ENCODE measurements at regions not wholly inside any gene's neighbourhood (a gene's known extent, or its start where the extent isn't known, plus 50 kb on each side); places are given as distances from the start of the nearest gene placed in this dataset.

DNA sequence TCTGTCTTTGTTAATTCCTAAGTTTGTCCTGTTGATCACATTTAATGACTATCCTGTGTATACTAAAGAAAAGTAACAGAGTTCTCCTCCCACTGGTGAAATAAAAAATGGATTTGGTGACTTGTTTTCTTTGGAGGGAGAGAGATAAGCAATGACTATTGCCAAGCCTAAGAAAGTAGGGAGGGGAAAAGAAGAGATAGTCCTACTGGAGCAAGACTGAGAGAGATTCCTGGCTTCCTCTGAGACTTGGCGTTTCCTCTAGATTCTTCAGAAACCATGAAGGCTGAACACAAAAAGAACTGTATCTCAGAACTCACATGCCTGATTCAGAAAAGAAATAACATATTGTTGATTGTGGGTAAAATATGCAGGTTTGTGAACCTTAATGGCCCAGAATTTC, 406.5 kb downstream of the FOXO1 start:
- no peak for DNase-seq (ENCODE audit: low read depth)

DNA sequence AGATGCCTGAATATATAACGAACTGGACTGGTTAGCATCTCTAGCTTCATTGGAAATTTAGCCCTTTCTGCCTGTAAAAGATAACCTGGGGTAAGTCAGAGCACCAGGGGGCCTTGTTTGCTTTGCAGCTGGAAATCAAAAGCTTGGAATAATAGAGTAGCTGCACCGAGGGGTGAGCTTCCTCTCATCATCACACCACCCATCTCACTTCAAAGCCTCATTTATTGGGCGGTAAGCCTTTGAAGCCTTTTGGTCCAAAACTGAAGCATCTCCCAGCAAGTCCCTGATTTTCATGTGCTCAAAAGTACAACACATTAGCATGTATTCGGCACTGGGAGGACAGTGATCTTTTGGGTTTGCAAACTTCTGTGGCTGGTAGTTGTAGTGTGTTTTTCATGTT, 405.1 kb downstream of the FOXO1 start:
- no peak for DNase-seq (ENCODE audit: low read depth)

DNA sequence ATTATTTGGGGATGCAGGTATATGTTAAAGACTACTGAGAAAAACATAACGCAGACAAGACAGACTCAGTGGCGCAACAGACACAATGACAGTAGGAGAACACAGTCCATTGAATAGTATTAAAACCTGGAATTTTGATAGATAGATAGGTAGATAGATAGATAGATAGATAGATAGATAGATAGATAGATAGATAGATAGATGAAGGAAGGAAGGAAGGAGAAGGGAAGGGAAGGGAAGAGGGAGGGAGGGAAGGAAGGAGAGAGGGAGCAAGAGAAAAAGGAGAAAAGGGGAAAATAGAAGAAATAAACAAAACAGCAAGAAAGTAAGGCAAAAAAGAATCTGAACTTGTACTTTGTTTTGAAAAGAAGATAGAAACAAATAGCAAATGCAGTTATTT, 404.5 kb downstream of the FOXO1 start:
- DNase-seq (ENCODE audit: low read depth) = no peak

DNA sequence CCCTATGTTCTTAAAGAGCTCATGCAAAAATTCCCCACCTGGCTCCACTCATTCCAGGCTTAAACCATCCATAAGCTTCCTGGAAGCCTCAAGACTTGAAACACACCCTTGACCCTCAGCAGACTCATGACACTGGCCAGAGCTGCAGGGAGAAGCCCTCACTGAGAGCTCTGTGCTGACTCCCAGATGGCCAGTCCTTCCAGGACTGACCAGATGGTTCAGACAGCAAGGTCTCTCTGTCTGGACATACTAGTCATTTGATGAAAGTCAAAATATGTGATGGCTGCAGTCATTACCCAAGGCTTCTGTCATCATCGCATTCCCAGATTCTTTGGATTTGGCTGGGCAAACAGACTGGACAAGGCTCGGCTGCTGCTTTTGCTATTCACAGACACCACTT, 397.4 kb downstream of the FOXO1 start:
- no peak for DNase-seq (ENCODE audit: low read depth)

DNA sequence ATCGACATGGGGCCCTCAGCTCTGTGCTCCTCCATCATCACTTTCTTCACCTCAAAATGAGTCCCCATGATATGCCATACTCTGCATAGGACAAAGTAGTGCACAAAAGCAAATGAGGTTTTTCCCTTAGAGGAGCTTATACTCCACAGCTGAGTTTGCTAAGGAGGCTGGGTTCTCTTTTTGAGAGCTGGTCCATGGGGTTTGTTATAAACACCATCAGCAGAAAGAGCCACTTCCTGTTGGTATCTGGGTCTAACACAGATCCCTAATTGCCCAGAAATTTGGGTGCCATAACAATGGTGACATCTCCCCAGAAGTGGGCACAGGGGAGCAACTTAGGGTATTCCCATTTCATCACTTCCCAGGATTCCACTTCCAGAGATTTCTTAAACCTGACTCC, 395.7 kb downstream of the FOXO1 start:
- DNase-seq (ENCODE audit: low read depth) = no peak

DNA sequence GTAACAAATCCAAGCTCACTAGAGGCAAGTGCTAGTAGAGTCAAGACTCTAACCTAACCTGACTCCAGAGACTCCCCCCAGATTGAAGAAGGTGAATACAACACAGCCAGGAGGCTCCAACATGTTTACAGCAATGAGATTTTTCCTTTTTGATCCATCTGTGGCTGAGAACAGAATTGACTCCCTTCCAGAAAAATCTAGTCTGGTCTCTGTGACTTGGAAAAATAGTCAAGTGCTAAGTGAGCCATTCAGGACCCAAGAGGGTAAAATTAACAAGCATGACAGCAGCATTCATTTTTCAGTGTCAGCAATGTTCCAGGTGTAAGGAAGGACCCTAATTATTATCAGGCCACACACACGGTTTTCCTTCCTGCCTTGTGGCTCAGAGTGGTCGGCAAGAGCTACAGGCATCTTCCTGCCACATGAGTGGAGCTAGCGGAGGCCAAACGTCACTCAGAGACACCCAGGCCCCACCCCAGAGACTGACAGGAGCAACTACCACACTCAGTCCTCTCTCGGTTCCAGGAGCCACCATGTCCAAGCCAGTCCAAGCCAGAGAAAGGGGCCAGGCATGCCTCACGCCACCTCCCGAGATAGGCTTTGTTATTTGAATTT, 395.1 kb downstream of the FOXO1 start:
- DNase-seq (ENCODE audit: low read depth) = no peak

DNA sequence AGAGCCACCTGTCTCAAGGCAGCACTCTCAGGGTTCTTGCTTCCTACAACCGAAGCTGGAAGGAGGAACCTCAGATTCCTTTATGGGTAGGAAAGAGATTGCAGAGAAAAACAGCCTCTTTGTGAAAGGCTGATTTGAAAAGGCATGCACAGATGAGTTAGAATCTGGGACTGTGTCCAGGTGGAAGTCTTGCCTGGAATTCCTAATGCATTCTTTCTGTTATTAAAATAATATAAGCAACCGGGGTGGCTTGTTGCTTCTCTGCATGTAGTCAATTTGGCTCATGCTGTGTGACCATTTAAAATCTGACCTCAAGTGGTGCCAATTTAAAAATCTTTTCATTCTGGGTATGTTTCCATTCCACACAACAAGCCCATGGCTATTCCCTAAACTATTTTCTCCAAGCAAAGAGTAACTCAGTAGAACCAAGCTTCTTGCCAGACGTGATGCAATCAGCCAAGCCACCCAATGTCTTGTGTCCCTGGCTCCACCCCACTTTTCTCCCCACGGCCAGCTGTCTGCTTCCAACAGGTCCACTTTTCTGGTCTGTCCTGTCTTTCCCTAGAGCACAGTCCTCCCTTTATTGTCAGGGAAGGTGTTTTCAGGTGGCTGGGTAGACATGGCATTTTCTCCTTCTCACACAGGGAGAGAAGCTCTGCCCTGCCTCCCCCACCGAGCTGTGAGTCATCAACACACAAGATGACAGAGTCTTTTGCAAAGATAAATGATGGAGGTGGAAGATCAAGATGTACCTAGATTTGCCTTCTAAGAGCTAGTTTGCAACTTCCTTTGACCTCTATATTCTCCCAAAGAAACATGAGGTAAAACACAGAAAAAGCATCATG, 394.3 kb downstream of the FOXO1 start:
- DNase-seq (ENCODE audit: low read depth) = no peak

DNA sequence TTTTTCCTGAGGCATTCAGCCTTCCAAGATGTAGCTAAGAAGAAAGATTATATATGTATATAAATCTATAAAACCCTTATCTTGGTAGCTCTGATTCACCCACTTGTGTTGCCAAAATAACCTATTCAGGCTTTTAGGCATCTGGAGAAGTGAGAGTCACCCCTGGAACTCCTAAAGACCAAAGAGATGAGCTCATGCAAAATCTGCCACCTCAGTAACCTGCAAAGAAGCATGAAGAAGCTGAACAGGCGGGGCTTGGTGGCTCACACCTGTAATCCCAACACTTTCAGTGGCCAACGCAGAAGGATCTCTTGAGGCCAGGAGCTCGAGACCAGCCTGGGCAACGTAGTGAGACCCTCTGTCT, 393.7 kb downstream of the FOXO1 start:
- peak; percentile 9 for DNase-seq (ENCODE audit: low read depth)

DNA sequence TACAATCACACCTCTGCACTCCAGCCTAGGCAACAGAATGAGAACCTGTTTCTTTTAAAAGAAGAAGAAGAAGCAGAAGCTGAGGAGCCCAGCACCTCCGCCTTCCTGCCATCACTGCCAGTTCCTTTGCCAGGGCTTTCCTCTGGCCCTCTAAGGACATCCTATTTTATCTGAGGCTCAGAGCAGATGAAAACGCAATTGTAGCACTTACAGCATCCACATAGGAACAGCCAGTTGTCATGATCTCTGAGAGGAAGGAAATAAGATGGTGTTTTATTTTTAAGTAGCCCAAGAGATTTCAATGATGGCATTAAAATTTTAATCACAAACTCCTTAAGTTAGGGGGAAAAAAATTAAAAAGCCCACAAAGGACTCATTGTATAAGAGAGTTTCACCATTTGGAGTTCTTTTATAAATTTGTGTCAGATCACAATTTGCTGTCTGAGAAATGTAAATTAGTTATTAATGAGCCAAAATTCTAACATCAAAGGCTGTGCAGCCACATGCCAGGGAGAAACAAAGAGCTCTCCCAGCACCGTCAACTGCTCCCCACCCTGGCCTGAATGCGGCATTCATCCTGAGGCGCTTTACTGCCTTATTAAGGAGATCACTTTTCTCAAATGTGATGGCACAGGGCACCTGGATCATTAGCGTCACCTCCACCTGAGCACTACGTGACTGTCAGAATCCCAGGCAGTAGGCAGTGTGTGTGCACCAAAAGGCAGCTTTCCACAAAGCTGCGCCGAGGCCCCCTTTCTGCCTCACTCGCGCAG, 393.0 kb downstream of the FOXO1 start:
- DNase-seq (ENCODE audit: low read depth) = no peak

DNA sequence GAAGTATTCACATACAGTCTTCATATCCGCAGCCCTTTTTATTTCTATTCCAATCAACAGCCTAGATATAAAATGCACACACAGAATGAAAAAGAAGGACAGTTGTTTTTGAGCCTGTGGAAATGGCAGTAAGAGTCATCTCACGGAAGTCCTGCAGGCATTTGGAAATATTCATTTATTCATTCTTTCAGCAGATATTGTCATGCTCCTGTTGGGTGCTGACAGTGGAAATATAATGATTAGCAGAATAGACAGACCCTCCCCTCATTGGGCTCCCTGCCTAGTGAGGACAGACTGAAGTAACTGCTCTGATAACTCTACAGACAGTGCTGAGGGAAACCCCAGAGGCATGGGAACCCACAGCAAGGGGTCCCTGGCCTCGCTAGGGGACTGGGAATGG, 392.3 kb downstream of the FOXO1 start:
- DNase-seq (ENCODE audit: low read depth) = no peak

DNA sequence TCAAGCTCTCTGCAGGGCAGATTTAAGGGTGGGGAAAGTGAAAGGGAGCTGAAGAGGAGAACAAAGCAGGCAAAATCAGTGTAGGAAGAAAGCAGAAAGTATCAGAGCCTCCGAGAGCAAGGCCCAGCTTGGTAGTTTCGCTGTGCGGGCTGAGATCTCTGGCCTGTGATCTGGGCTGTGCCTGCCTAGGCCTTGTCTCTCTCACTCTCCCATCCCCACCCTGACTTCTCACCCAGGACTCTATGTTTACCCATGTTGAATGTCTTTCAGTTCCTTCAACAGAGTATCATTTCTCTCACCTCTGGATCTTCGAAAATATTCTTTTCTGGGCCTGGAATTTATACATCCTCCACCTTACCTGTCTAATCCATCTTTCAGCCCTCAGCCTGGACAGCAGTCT, 391.3 kb downstream of the FOXO1 start:
- no peak for DNase-seq (ENCODE audit: low read depth)

DNA sequence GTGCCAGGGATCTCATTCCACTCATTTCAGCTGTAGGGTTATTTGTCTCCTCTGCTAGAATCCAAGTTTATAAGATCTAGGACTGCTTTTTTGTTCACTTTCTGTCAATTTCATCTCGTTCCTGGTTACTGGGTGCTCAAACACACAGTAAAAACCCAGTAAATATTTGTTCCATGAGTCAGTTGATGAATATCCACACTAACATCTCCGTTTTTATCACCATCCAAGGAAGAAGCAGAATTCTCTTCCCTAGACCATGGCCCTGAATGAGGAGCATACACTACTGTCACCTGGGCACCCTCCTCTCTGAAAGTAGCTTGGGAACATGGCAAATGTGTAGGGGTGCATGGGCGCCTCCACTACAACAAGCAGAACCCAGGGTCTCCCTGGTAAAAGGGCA, 390.8 kb downstream of the FOXO1 start:
- DNase-seq (ENCODE audit: low read depth) = peak; percentile 0

DNA sequence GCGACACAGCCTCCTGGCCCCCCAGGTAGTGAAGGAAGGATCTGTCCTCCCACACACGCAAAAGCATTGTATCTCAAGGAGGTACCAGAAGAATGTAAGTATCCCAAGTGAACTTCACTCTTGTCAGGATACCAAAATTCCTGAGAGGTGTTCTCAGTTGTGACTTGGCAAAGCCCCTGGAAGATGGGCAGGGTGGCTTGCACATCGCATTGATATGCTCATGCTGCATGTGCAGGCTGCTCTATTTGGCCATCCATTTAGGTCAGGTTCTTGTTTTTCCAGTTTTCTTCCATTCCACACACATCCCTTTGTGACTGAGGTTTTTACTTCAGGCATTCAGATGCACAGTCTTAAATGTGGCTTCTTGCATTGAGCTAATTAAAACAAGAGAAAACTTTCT, 382.8 kb downstream of the FOXO1 start:
- DNase-seq (ENCODE audit: low read depth) = no peak

DNA sequence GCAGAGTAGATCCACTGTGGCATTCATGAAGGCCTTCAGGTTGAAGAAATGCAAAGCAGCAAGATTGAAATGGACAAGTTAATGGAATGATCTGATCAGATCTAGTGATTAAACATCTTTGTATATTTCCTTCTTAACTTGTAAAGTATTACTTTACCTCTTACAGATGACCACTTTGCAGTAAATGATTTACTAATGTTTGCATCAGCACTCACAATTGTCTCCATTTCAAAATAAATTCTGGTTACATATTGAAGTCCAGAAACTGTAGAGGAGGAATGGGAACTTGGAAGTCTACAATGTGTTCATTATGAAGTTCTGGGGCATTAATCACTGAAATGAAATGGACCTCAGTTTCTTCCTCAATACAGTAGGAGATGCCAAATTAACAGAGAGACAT, 380.8 kb downstream of the FOXO1 start:
- DNase-seq (ENCODE audit: low read depth) = no peak

DNA sequence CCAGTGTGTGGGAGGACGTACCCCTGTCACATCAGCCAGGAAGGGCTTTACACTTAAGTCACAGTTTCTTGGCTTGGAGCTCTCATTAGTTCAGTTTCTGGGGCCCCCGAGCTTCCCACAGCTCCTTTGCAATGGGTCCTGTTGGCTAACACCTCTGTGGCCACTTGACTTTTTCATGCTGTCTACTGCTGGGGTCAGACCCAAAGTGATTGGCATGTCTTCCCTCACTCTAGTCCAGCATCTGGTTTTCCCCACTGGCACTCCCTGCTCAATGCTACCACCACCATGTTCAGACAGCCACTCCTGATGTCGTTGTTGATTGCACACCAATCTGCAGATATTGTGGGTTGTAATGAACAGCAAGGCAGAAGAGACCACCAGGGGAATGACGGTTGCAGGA, 379.0 kb downstream of the FOXO1 start:
- no peak for DNase-seq (ENCODE audit: low read depth)

DNA sequence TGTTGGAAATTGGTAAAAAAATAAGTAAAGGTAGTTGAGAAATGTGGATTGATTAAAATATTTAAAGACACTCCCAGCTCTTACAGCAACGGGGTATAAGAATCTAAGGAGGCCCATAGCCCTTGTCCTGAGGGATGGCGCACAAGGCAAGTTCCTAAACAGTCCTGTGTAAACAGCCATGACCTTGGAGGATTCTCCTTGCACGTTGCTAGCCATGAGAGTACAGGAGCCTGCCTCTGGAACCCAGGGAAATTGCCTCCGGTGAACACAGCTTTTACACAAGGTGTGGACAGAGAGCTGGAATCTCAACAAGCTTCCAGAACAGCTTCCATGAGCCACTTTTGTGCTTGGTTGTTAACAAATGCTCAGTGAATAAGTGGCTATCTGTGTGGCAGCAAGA, 378.2 kb downstream of the FOXO1 start:
- DNase-seq (ENCODE audit: low read depth) = no peak

DNA sequence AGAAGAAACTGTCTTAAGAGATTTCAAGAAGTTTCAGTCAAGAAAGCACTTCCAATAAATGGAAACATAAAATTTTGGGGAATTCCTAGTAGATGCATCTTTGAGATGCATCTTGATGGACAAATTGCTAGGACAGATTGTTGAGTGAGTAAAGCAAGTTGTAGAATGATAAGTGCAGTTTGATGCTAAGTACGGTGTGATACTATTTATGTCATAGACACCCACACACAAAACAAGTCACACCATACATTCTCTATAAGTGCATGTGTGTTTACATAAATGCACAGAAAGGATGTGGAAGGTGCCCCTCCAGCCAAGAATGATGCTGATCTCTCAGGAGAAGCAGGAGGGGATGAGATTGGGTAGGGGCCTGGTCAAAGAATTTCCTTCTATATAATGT, 375.7 kb downstream of the FOXO1 start:
- DNase-seq (ENCODE audit: low read depth) = no peak

DNA sequence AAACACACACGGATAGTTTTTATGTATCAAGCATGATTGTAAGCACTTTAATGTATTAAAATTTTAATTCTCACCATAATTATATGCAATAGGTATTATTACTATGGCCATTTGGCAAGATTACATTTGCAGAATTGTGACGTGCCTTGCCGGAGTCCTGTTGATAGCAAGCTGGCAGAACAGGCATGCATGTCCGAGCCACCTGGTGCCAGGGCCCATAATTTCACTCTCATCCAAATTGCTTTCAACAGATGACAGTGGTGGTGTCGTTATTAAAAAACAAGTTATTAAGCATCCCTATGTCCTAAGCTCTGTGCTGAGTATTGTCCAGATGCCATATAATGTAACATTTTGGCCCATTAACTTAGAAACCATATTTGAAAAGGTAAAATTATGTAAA, 374.3 kb downstream of the FOXO1 start:
- DNase-seq (ENCODE audit: low read depth) = no peak

DNA sequence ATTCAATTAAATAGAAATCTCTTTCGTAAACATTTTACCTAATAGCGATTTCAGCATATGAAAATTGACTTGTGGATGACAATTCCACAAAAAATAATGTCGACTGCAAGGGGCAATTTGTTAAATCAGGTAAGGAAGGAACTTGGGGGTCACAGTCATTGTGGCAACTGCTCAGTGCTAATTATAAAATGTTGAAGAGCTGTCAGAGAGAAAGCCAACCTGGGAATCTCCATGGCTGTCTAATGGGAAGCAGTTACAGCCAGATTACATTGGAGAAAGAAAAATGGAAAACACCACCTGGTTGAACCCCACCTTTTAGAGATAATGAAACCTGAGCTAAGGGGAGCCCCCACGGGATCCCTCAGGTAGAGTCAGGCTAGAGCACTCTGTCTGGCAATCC, 373.9 kb downstream of the FOXO1 start:
- no peak for DNase-seq (ENCODE audit: low read depth)

DNA sequence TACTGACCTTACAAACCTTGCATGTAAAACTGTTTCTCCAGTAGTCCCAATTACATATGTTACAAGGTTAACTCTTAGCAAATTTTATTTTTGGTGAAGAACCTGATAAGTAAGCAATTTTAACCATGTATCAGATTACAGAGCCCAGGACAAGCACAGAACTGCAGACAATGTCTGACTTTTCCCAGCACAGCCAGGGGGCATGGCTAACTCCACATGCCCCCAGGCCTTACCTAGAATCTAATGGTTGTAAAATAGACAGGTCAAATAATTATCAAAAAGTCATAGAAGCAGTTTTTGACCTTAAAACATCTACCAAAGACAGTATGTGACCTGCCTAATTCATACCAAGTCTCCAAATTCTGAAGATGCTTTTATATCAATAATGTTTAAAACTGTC, 364.1 kb downstream of the FOXO1 start:
- no peak for DNase-seq (ENCODE audit: low read depth)

DNA sequence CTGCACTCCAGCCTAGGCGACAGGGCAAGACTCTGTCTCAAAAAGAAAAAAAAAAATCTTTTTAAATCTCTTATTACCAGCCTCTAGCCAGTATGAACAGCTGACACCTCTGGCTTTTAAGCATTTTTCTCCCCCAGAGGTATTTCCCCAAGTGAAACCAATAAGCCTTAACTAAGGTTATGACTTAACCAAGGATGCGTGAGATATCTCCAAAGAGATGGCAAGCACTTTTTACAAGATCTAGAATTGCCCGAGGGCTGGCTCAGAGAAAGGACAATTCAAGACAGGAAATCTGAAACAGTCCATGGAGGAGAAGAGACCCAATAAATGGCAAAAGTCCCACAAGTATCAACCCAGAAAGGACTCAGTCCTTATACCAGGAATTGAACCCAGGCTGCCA, 362.1 kb downstream of the FOXO1 start:
- DNase-seq (ENCODE audit: low read depth) = no peak

DNA sequence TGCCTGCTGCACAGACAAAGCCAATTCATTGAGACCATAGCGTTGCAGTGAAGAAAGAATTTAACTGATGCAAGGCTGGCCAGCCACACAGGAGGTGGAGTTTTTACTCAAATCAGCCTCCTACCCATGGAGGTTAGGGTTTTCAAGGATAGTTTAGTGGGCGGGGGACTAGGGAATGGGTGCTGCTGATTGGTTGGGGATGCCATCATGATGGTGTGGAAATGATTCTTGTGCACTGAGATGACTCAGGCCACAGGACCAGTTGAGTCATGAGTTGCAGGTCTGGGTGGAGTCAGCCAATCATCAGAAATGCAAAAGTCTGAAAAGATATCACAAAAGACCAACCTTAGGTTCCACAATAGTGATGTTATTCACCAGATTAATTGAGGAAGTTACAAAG, 359.6 kb downstream of the FOXO1 start:
- no peak for DNase-seq (ENCODE audit: low read depth)

DNA sequence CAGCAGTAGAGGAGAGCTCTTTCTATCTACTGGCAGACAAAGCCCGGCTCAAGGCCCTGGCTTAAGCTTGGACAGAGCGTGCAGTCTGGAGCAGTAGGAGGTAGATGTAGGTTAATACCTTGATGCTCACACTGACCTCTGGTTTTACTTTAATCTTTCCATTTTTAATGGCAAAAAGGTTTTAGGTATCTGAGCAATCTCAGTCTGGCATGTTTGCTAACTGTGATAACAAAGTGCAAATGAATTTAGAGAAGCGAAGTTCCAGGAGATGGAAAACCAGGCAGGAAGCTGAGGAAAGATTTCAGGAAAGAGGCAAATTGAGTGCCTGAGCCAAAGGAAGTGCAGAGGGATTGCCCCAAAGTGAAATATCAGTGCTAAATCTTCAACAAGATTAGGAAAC, 356.6 kb downstream of the FOXO1 start:
- no peak for DNase-seq (ENCODE audit: low read depth)
